ENCODE measurements at regions not wholly inside any gene's neighbourhood (a gene's known extent, or its start where the extent isn't known, plus 50 kb on each side); places are given as distances from the start of the nearest gene placed in this dataset.
"Not testable (repeated sequence)": the region's sequence is repeated elsewhere in the genome, so short reads cannot be mapped to it uniquely, and the experiment has no call there.

GRCh38 chr3:683770-684169 lies 409.1 kb upstream of the CNTN6 start:
- H3K27me3 Mint-ChIP-seq, result no peaks in the 10 kb centered on the region
- no peak overlapping the region for H3K4me3 Mint-ChIP-seq
- intact Hi-C loops (cut with DNase I, micrococcal nuclease), result no loop called here
- no peaks in the 10 kb centered on the region for H3K9me3 Mint-ChIP-seq (ENCODE audit: low read depth)
- H3K36me3 Mint-ChIP-seq (ENCODE audit: low read depth), result no peaks in the 10 kb centered on the region
- ATAC-seq (no peak), DNase-seq (no peak)
- no peak overlapping the region for H3K27ac Mint-ChIP-seq
- ChIA-PET POLR2A (no interaction called here), CTCF (no interaction called here)
- no peaks in the 10 kb centered on the region for H3K4me1 Mint-ChIP-seq

GRCh38 chr3:690770-691169 lies 402.1 kb upstream of the CNTN6 start:
- CTCF ChIA-PET, result no interaction called here
- POLR2A ChIA-PET, result no interaction called here
- peaks cover 12% of the 10 kb centered on the region for H3K9me3 Mint-ChIP-seq (ENCODE audit: low read depth)
- no peaks in the 10 kb centered on the region for H3K36me3 Mint-ChIP-seq (ENCODE audit: low read depth)
- H3K4me1 Mint-ChIP-seq, result no peaks in the 10 kb centered on the region
- no peaks in the 10 kb centered on the region for H3K27me3 Mint-ChIP-seq
- no peak overlapping the region for H3K4me3 Mint-ChIP-seq
- intact Hi-C loops (cut with DNase I, micrococcal nuclease), result no loop called here
- no peak for ATAC-seq
- no peak for DNase-seq
- H3K27ac Mint-ChIP-seq, result no peak overlapping the region

GRCh38 chr3:700514-700913 lies 392.3 kb upstream of the CNTN6 start:
- ATAC-seq, result no peak
- no peaks in the 10 kb centered on the region for H3K27me3 Mint-ChIP-seq
- H3K4me1 Mint-ChIP-seq, result no peaks in the 10 kb centered on the region
- peaks cover 5% of the 10 kb centered on the region for H3K9me3 Mint-ChIP-seq (ENCODE audit: low read depth)
- ChIA-PET POLR2A (no interaction called here), CTCF (no interaction called here)
- DNase-seq, result no peak
- intact Hi-C loops (cut with DNase I, micrococcal nuclease), result no loop called here
- H3K36me3 Mint-ChIP-seq (ENCODE audit: low read depth), result no peaks in the 10 kb centered on the region
- no peak overlapping the region for H3K4me3 Mint-ChIP-seq
- no peak overlapping the region for H3K27ac Mint-ChIP-seq

GRCh38 chr3:707041-707440 lies 385.8 kb upstream of the CNTN6 start:
- Mint-ChIP-seq H3K36me3 (ENCODE audit: low read depth) (no peaks in the 10 kb centered on the region), H3K27ac (no peak overlapping the region), H3K4me3 (no peak overlapping the region), H3K27me3 (no peaks in the 10 kb centered on the region), H3K9me3 (ENCODE audit: low read depth) (peaks cover 5% of the 10 kb centered on the region), H3K4me1 (no peaks in the 10 kb centered on the region)
- CTCF ChIA-PET, result no interaction called here
- POLR2A ChIA-PET, result no interaction called here
- DNase-seq (no peak), ATAC-seq (no peak)
- intact Hi-C loops (cut with DNase I, micrococcal nuclease), result no loop called here

GRCh38 chr3:713006-713621 lies 379.7 kb upstream of the CNTN6 start:
- intact Hi-C loops (cut with DNase I, micrococcal nuclease), result no loop called here
- ATAC-seq (no peak), DNase-seq (no peak)
- Mint-ChIP-seq H3K4me3 (no peak overlapping the region), H3K9me3 (ENCODE audit: low read depth) (peaks cover 6% of the 10 kb centered on the region), H3K27ac (no peak overlapping the region), H3K4me1 (no peaks in the 10 kb centered on the region), H3K36me3 (ENCODE audit: low read depth) (no peaks in the 10 kb centered on the region), H3K27me3 (no peaks in the 10 kb centered on the region)
- ChIA-PET CTCF (no interaction called here), POLR2A (no interaction called here)

GRCh38 chr3:713947-714620 lies 378.7 kb upstream of the CNTN6 start:
- CTCF ChIA-PET, result no interaction called here
- H3K4me1 Mint-ChIP-seq, result no peaks in the 10 kb centered on the region
- no peaks in the 10 kb centered on the region for H3K36me3 Mint-ChIP-seq (ENCODE audit: low read depth)
- DNase-seq (no peak), ATAC-seq (no peak)
- POLR2A ChIA-PET, result no interaction called here
- no peaks in the 10 kb centered on the region for H3K27me3 Mint-ChIP-seq
- peaks cover 8% of the 10 kb centered on the region for H3K9me3 Mint-ChIP-seq (ENCODE audit: low read depth)
- no peak overlapping the region for H3K27ac Mint-ChIP-seq
- no peak overlapping the region for H3K4me3 Mint-ChIP-seq
- intact Hi-C loops (cut with DNase I, micrococcal nuclease), result no loop called here

GRCh38 chr3:721086-721485 lies 371.7 kb upstream of the CNTN6 start:
- ChIA-PET POLR2A (no interaction called here), CTCF (no interaction called here)
- Mint-ChIP-seq H3K9me3 (ENCODE audit: low read depth) (peaks cover 4% of the 10 kb centered on the region), H3K27me3 (no peaks in the 10 kb centered on the region), H3K36me3 (ENCODE audit: low read depth) (no peaks in the 10 kb centered on the region), H3K4me3 (no peak overlapping the region), H3K27ac (no peak overlapping the region), H3K4me1 (no peaks in the 10 kb centered on the region)
- DNase-seq, result no peak
- intact Hi-C loops (cut with DNase I, micrococcal nuclease), result no loop called here
- ATAC-seq, result no peak

GRCh38 chr3:732326-732928 lies 360.4 kb upstream of the CNTN6 start:
- Mint-ChIP-seq H3K4me1 (no peaks in the 10 kb centered on the region), H3K4me3 (no peak overlapping the region), H3K36me3 (ENCODE audit: low read depth) (no peaks in the 10 kb centered on the region), H3K27me3 (no peaks in the 10 kb centered on the region), H3K27ac (no peak overlapping the region), H3K9me3 (ENCODE audit: low read depth) (no peaks in the 10 kb centered on the region)
- ChIA-PET POLR2A (no interaction called here), CTCF (no interaction called here)
- no peak for DNase-seq
- intact Hi-C loops (cut with DNase I, micrococcal nuclease), result no loop called here
- no peak for ATAC-seq

- ATAC-seq (no peak), DNase-seq (no peak)
- no peak overlapping the region for H3K4me3 Mint-ChIP-seq
- H3K4me1 Mint-ChIP-seq, result no peaks in the 10 kb centered on the region
- intact Hi-C loops (cut with DNase I, micrococcal nuclease), result no loop called here
- H3K27me3 Mint-ChIP-seq, result no peaks in the 10 kb centered on the region
- H3K27ac Mint-ChIP-seq, result no peak overlapping the region
- H3K36me3 Mint-ChIP-seq (ENCODE audit: low read depth), result no peaks in the 10 kb centered on the region
- ChIA-PET POLR2A (no interaction called here), CTCF (no interaction called here)
- no peaks in the 10 kb centered on the region for H3K9me3 Mint-ChIP-seq (ENCODE audit: low read depth)
These were observed 359.5 kb upstream of the CNTN6 start for GRCh38 chr3:733313-733712.

GRCh38 chr3:757711-758110 lies 335.1 kb upstream of the CNTN6 start:
- H3K4me1 Mint-ChIP-seq, result no peaks in the 10 kb centered on the region
- CTCF ChIA-PET, result no interaction called here
- H3K27ac Mint-ChIP-seq, result no peak overlapping the region
- POLR2A ChIA-PET, result no interaction called here
- peaks cover 3% of the 10 kb centered on the region for H3K9me3 Mint-ChIP-seq (ENCODE audit: low read depth)
- DNase-seq (no peak), ATAC-seq (no peak)
- no peaks in the 10 kb centered on the region for H3K27me3 Mint-ChIP-seq
- H3K4me3 Mint-ChIP-seq, result no peak overlapping the region
- intact Hi-C loops (cut with DNase I, micrococcal nuclease), result no loop called here
- H3K36me3 Mint-ChIP-seq (ENCODE audit: low read depth), result no peaks in the 10 kb centered on the region

- ATAC-seq, result no peak
These were observed 333.7 kb upstream of the CNTN6 start for GRCh38 chr3:759106-759505.

GRCh38 chr3:773433-773832 lies 319.4 kb upstream of the CNTN6 start:
- DNase-seq; CTCF ChIA-PET; H3K36me3 Mint-ChIP-seq (ENCODE audit: low read depth); H3K27me3 Mint-ChIP-seq; ATAC-seq; H3K4me1 Mint-ChIP-seq; H3K27ac Mint-ChIP-seq; H3K9me3 Mint-ChIP-seq (ENCODE audit: low read depth); POLR2A ChIA-PET; intact Hi-C loops (cut with DNase I, micrococcal nuclease); H3K4me3 Mint-ChIP-seq: not testable (repeated sequence)

More at GRCh38 chr3:759106-759505, 333.7 kb upstream of the CNTN6 start:
- Mint-ChIP-seq H3K36me3 (ENCODE audit: low read depth) (no peaks in the 10 kb centered on the region), H3K9me3 (ENCODE audit: low read depth) (peaks cover 3% of the 10 kb centered on the region), H3K27ac (no peak overlapping the region), H3K4me1 (no peaks in the 10 kb centered on the region), H3K27me3 (no peaks in the 10 kb centered on the region), H3K4me3 (no peak overlapping the region)
- ChIA-PET CTCF (no interaction called here), POLR2A (no interaction called here)
- intact Hi-C loops (cut with DNase I, micrococcal nuclease), result no loop called here
- DNase-seq, result no peak

Measured in activated CD4-positive, alpha-beta T cell treated with anti-CD3 and anti-CD28 coated beads for 36 hours (primary cell).